ENCODE measurements at regions not wholly inside any gene's neighbourhood (a gene's known extent, or its start where the extent isn't known, plus 50 kb on each side); places are given as distances from the start of the nearest gene placed in this dataset.

DNA sequence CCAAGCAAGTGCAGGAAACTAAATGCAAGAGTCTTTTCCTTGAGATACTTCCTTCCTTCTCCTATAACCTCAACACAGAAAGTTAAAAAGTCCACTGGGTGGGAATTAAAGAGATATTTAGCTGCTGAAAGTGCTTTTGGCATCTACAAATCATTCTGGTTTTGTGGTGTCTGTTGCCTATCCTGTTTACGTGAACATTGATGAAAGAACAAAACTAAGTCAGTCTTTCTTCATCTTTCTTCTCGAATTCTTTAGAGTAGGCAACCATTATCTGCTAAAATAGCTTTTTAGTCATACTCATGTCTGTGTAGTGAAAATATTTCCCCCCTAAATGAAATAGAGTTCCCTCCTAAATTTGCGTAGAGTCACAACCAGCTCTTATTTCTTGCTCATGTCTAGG lies 838.6 kb downstream of the GATA3 start:
- DNase-seq (ENCODE audit: low read depth): no peak

DNA sequence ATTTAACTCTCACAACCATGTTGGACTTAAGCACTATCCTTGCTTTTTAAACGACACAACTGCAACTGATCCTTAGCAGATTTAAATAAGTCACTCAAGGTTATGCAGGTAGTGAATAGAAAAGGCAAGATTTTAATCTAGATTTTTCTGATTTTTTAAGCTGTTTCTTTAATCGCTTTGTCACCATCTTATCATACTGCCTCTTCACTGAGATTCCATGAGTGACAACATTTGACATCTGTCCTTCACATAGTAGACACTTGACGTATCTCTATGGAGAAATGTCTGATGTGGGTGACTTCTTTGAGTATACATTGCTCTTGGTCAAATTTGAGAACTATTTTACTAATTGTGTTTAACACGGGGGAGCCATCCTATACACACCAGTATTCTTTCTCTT lies 839.7 kb downstream of the GATA3 start:
- DNase-seq (ENCODE audit: low read depth): no peak

DNA sequence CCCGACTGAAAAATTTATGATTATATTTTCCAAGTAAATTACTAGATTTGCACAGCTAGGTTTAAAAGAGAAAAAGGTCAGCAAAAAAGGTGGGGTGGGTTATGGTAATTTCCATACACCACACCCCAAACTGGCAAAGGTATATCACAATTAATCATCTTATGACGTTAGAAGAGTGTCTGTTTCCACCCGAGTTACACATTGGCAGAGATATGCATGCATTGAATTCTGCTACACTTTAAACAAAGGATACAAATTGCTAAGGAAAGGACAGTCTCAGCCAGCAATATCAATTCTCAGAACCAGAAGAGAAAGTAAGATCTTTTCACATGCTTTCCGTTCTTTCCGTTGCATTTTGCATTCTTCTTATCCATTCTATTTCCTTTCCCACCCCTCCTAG lies 843.3 kb downstream of the GATA3 start:
- DNase-seq (ENCODE audit: low read depth): no peak

DNA sequence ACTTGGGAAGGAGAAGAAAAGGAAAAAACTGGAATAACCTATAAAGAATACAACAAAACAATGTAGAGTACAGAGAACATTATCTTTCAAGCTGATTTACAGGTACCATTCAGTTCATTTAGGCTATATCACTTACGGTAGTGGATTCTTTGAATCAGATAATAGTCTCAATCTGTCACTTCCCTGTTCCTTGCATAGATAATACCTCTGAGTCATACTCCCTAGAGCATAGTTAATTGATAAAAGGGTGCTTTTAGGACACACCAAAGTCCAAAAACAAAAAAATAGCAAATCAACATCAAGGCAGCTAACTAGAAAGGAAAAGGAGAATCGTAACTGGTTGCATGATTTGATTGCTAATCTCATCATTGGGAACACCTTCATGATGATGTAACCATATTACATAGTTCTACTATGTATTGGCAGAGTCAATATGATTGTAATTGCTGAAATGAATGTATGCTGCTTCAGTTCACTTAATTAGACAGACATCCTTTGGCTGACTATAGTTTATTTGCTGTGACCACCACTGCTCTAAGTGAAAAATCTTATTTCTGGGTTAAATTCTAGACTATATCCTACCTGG lies 844.4 kb downstream of the GATA3 start:
- no peak for DNase-seq (ENCODE audit: low read depth)

DNA sequence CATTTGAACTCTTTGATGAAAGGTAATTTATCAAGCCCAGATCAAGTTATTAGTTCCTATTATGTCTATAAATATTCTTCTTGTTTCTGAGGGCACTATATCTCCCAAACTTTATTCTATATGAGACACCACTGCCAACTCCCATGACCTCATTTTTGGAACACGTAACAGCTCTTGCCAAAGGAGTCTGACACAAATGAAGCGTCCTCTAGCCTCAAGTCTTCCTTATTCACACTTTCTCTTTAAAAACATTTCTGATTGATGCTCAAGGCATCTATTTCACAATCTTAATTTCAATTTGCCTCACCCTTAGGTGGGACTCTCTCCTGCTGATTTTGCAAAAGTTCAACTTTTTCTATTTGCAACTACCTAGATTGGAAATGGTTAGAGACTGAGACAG lies 848.4 kb downstream of the GATA3 start:
- no peak for DNase-seq (ENCODE audit: low read depth)

DNA sequence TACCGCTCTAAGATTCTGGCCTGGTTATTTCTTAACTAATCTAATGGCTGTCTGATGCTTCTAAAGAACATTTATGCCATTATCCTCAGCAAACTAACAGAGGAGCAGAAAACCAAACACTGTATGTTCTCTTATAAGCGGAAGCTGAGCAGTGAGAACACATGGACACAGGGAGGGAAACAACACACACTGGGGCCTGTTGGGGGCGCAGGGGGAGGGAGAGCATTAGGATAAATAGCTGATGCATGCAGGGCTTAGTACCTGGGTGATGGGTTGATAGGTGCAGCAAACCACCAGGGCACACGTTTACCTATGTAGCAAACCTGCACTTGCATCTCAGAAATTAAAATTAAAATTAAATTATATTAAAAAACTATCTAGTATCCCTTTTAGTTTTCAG lies 853.5 kb downstream of the GATA3 start:
- no peak for DNase-seq (ENCODE audit: low read depth)

DNA sequence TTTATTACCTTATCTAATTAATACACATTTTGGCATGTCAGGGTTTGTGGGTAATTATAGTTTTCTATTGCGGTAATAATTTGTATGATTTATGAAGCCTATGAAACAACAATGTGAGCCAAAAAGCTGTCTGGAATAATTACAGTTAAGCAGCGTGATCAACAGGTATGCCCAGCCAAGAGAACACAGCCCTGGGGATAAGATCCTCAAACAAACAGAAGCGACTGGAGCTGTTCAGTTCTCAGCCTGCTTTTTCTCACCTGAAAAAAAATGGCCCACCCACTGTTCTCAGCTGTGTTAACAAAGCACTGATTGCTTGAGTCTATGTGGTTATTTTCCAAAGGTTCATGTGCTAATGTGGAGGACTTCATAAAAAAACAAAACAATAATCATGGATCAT lies 855.8 kb downstream of the GATA3 start:
- no peak for DNase-seq (ENCODE audit: low read depth)

DNA sequence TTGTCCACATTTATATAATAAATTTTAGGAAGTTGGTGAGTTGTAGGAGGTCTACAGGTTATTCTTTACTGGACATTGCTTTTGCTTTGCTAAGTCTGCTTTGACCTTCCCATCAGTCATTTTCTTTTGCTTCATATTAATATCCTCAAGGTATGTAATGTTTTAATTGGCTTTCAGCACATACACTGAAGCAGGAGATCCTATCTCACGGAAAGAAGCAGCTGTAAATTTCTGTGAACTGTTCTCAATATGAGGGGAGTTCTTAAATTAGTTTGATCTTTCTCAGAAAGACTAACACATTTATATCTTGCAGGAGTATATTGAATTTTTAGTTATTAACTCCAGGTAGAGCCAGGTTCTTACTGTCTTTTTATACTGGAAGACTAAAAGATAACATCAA lies 856.5 kb downstream of the GATA3 start:
- DNase-seq (ENCODE audit: low read depth): no peak

DNA sequence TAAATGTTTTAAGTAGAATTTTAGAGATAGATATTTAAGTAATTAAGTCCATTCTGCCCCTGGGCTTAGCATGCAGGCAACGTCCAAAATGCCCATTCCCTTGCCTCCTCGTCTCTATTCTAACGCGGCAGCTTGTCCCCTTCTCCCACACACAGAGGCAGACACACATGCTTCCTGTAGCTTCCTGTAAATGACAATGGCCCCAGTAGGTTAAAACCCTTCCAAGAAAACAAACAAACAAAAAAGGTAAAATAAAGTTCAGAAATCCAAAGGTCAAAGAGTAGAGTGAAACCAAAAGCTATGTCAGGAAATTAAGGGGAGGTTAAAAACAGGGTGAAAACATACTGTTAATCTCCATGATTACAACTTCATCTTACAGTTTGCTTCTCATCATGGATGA lies 857.6 kb downstream of the GATA3 start:
- DNase-seq (ENCODE audit: low read depth): no peak

DNA sequence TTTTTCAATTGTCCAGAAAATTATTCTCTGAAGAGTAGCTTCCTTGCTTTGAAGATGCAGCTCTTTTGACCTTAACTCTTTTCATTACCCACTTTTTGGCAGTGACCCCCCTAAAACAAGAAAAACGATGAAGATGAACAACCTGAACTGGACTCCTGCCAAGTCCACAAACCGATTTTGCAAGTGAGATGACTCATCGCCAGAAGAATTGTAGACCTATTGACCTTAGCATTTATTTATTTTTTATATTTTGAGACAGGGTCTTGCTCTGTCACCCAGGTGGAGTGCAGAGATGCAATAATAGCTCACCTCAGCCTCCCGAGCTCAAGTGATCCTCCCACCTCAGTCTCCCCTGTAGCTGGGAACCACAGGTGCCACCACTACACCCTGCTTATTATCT lies 859.2 kb downstream of the GATA3 start:
- no peak for DNase-seq (ENCODE audit: low read depth)

DNA sequence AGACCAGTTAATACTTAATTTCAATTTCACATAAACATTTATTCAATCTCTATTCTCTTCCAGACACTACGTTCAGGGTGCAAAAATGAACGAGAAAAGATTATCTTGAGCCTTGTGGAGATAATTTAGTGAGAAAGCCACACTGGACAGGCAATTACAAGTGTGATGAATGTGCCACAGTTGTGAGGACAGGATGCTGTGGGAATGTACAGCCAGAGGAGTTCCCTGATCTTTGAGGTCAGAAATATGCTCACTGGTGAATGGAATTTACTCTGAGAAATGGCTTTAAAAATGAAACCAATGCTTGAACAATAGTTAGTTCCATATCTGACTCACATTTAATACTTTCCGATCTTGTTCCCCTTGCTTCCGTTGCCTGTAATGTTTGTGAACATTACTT lies 864.8 kb downstream of the GATA3 start:
- no peak for DNase-seq (ENCODE audit: low read depth)

DNA sequence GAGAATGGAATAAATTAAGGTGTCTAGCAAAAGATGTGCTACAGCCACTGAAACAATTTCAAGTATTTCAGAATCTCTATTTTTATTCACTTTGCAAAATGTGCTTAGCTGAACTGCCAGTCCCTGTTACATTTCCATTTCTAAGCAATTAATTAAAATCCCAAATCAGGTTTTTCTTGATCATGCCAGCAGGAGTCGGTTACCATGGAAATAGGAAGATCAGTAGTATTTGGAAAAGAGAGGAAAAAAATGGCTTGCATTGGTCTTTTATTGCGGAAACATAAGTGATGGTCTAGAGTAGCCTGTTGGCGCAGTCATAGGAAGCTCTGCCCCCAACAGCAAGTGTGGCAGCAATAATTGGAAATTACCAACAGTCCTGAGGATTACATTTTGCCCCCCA lies 867.1 kb downstream of the GATA3 start:
- no peak for DNase-seq (ENCODE audit: low read depth)

DNA sequence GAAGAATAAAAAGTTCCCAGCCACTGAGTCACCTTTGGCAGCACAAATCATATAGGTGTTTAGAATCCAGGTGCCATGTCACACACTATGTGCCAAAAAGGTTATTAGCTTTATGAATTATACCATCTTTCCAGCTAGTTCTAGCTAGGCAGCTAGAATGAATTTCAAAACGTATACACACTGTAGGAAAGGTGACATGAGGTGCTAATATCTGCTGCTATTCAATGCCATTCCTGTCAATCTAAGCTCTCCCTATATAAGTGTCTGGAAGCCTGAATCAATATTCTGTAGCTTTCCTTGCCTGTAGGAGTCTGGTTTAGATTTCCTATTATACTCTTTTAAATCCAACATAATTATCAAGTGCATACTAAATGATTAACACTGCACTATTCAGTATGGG lies 868.6 kb downstream of the GATA3 start:
- DNase-seq (ENCODE audit: low read depth): no peak

DNA sequence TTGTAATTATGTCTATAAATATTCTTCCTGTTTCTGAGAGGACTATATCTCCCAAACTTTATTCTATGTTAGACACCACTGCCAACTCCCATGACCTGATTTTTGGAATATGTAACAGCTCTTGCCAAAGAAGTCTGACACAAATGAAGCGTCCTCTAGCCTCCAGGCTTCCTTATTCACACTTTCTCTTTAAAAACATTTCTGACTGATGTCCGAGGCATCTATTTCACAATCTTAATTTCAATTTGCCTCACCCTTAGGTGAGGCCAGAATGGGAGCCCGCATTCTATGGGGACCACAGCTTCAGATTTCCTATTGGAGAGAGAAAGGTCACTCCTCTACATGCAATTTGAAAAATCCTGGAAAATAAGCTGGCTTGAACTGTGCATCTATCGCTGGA lies 873.2 kb downstream of the GATA3 start:
- DNase-seq (ENCODE audit: low read depth): no peak

DNA sequence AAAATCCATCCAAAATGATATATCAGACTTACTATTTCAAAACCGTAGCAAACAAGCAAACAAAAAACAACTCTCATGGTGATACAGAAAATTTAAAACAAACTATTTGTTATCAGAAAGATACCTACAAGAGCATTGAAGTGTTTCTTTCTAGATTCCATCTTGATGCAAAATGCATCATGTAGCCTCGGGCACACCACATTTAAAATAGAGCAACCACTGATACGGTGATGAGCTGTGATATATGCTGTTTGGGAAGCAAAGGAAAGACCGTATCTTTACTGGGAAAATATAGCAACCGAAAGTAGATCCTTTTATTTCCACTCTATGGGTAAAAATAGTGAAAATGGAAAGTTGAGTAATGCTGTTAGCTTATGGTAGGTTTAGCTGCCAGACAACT lies 892.0 kb downstream of the GATA3 start:
- DNase-seq (ENCODE audit: low read depth): no peak

DNA sequence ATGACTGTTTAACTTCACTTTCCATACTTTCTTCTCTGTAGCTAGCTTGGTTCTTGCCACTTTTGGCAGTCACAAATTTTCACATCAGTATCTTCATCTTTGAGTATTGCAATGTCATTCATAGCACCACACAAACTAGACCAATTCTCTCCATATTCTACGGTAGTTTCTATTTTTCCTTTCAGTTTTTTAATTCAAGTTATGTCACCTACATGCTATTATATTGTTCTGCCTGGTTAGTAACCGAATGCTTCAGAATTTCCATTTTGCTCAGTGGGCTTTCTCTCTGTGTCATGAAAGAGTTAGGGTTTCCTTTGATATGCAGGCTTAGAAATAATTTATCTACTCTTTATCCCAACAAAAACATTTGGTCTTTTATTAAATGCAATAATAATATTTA lies 896.5 kb downstream of the GATA3 start:
- no peak for DNase-seq (ENCODE audit: low read depth)

DNA sequence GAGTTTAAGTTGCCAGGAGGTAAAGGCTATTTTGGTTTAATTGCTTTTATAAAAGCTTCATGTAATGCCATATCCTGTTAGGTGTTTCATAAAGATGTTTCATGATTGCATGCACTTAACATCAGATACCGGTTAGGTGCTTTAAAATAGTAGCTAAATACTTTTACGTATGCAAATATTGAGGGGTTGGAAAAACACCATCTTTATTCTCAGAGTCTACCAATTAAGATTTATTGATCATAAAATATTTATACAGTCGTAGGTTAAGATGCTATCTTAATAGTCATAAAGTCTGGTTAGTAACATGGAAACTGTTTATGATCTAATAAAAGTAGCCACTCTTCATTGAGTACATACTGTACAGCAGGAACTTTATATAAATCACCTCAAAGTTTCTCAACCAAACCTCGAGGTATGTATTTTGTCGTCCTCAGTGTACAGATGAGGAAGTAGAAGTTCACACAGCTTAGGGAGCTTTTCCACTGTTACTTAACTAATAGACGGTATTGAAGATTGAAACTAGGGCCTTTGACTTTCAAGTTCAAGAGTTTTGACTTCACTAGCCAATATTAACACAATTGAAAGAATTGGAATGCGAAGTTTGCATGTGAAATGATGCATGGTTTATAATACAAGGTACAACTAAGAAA lies 897.1 kb downstream of the GATA3 start:
- no peak for DNase-seq (ENCODE audit: low read depth)

DNA sequence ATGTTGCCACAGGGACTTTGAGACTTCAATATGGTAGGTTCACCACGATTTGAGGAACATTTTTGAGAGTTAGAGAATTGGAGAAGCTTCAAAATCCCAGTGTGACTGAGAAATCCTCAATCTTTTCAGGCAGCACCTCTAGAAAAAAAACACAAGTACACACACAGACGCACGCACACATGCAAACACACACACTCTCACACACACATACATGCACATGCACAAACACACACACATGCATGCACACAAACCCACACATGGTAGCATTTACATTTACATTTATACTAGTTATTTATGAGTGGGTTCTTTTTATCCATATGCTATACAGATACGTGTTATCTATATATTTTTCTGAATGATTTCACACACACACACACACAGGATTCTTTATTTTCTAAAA lies 901.9 kb downstream of the GATA3 start:
- DNase-seq (ENCODE audit: low read depth): no peak

DNA sequence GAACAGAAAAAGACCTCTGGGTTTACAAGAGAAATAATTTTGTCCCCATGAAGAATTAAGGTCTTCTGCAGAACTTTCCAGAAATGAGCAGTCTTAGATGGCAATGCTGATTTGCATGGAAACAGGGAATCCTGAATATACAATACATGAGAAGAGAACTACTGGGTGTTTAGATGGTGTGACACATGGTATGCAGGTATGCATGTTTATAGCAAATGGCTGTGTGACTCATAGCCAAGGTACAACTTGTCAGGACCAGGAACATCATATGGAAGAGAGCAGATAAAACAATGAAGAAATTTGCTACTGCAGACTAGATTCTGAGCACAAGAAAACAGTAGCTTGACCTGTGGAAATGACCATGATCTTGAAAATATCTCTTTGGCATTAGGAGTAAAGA lies 907.8 kb downstream of the GATA3 start:
- no peak for DNase-seq (ENCODE audit: low read depth)

DNA sequence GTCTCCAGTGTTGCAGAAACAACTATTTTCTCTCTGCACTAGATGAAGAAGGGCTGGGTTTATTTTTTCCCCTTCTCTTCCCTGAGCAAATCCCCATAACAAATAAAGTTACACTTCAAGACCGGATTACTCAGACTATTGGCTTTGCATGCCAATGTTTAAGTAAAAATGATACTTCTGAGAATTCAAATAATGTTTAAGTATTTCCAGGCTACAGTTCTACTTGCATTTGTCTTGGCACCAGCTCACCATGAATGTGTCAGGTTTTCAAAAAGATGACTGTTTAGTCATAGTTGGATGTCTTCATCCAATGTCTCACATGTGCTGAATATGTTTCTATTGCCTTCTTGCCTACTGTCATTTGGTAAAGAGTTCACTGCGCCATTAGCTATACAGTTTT lies 912.6 kb downstream of the GATA3 start:
- no peak for DNase-seq (ENCODE audit: low read depth)

DNA sequence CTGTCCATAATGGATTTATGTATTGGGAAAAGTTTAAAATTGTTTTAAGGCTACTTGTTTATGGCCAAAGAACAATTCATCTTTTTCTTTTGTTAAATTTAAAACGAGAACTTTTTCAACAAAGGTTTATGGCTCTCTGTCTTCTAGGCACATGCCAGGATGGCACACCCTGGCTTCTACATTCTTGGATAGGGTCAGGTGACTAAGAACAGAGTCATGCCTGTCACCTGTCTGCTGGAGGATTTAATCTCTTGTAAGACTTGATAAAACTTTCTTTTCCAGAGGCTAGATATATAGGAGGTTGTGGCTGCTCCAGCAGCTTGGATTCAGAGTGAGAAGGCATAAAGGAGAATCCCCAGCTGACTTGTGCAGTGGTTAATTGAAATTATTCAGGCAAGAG lies 915.4 kb downstream of the GATA3 start:
- no peak for DNase-seq (ENCODE audit: low read depth)

DNA sequence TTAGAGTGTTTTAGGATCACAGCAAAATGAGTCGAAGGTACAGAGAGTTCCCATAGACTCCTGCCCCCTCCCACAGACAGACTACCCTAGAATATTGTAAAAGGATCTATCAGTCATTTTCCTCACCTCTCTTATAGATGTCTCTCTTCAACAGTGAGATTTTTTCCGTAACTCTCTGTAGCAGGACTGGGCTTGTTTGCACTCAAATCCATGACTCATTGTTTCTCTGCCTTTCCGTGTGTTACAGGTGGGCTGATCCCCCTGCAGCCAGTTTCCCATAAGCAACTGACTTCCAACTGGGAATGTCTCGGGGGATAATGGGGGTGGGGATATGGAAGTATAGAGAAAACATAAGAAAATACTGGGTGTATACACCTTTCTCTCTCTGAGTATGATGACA lies 921.0 kb downstream of the GATA3 start:
- no peak for DNase-seq (ENCODE audit: low read depth)

DNA sequence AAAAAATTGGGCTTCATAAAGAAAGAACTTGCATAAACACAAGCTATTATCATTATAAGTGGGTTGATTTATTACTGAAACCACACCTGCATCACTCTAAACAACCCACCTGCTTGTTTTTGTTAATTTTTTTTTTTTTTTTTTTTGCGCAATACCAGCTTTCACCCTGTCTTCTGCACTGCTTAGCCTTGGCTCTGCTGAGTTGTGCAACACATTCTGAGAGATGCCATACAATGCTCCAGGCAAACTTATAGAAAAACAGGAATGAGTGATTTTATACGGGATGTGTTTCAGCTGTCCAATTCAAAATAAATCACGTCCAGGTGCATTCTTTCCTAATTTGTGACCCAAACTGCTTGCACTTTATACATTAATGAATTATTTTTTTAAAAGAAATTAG lies 923.6 kb downstream of the GATA3 start:
- DNase-seq (ENCODE audit: low read depth): no peak

DNA sequence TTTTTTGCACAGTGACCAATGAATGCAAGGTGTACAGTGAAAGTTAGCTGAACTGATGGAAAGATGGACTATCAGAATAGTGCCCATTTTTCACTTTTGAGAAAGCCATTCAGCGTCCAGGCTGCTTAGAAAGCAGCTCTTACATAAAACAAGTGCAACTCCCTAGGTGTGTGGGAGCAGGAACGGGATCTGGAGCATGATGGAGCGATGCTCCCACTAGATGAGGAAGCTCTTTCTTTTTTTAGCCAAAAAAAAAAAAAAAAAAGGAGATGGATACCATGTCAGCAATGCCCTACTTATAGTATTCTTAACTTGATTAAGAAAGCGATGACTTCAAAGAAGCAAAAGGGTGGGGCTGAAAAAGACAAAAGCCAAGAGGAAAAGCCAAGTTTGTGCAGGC lies 925.5 kb downstream of the GATA3 start:
- no peak for DNase-seq (ENCODE audit: low read depth)

DNA sequence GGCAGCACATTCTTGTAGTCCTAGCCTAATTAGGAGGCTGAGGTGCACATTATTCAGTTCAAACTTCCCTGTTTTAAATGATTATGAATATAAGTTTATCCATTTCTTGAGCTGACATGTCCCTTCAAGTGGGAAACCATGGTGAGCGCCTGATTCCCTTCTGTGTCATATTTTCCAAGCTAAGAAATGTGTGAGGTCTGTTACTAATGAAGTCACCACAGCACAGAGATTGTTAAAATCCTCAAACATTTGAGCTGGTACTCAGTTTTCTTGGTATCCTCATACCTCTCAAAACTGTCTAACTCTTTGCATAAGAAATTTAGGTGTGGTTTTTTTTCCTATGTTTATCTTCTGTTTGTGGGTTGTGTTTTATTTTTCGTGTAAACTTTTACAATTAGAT lies 926.8 kb downstream of the GATA3 start:
- DNase-seq (ENCODE audit: low read depth): no peak

All from stimulated activated CD8-positive, alpha-beta memory T cell treated with anti-CD3 and anti-CD28 coated beads, Interleukin-7, amount 100 ng/mL, for 24 hours (primary cell).